Ovary (tissue), 7 donors: ENCODE measurements at regions not wholly inside any gene's neighbourhood (a gene's known extent, or its start where the extent isn't known, plus 50 kb on each side); places are given as distances from the start of the nearest gene placed in this dataset.

Source experiments
- DNase-seq, 5 donors: peaks; one replicate each; pipeline ENCODE4 v3.0.0-alpha.2; 2019 to 2020
- H3K27ac ChIP-seq, 2 donors: fragments of 200-600 bp; one replicate each; pipeline versions ENCODE4 v1.5.1 to v1.8.0; 2019 to 2022
- H3K27me3 ChIP-seq: fragments of 200-600 bp; one replicate; pipeline ENCODE4 v1.8.0; 2022
- H3K36me3 ChIP-seq: fragments of 200-600 bp; sonication (generic); one replicate; pipeline ENCODE4 v1.5.1; 2019
- H3K4me1 ChIP-seq: one replicate; pipeline ENCODE4 v1.8.1; 2013; ENCODE audit warnings: mild to moderate bottlenecking, moderate library complexity; ENCODE audit not compliant: insufficient read depth
- H3K4me3 ChIP-seq: fragments of 200-600 bp; sonication (generic); one replicate; pipeline ENCODE4 v1.5.1; 2017
- H3K9me3 ChIP-seq, 2 donors: fragments of 200-600 bp in 1 of 2; sonication (generic) in 1 of 2; one replicate each; pipeline versions ENCODE4 v1.5.1 to v1.8.1; 2013 to 2019; ENCODE audit warnings: mild to moderate bottlenecking in 1 of 2, moderate library complexity in 1 of 2
- CTCF ChIP-seq, 3 donors: fragments of 450-650 bp in 2 of 3; fragments of 200-600 bp in 1 of 3; IDR thresholded peaks; one replicate each; pipeline versions ENCODE4 v1.5.1 to v1.8.0; 2016 to 2022; ENCODE audit warnings: antibody characterized with exemption in 3 of 3, mild to moderate bottlenecking in 1 of 3
- EP300 ChIP-seq: sonication (generic); formaldehyde crosslinking; IDR thresholded peaks from one replicate; pipeline ENCODE4 v1.6.1; 2017; ENCODE audit warnings: antibody characterized with exemption
- POLR2A ChIP-seq: fragments of 450-650 bp; IDR thresholded peaks from one replicate; pipeline ENCODE4 v1.6.1; 2017; ENCODE audit warnings: antibody characterized with exemption, mild to moderate bottlenecking, moderate library complexity
- WGBS, 3 donors: extraction: QIAGEN DNeasy Blood & Tissue Kit in 1 of 3; methylation state at CpG; one replicate each; pipeline versions ENCODE4 v1.1.5 to v1.1.7; 2013 to 2017; 5-methylcytosine and 5-hydroxymethylcytosine counted together
- intact Hi-C, 4 donors: fragments of 100-400 bp; cut with DNase I; formaldehyde crosslinking; loops; one replicate each; pipeline versions ENCODE4 v1.11.0 to v1.15.1; 2022 to 2023
- donor health status: DM: no; HTN: no; CAD: no; lungs with moderate emphysema.
- donor health status: DM: no; HTN: no; CAD: no.
- donor health status: Bipolar disorder and iron deficiency.
- donor health status: DM: no; HTN: no; CAD: no.
- donor health status: DM: yes; HTN: yes; CAD: no.

GRCh38 chr13:111031531-111031961, 83.6 kb upstream of the ARHGEF7 start:
- no peaks in the 10 kb centered on the region for H3K27me3 ChIP-seq
- H3K4me1 ChIP-seq: peaks cover 3% of the 10 kb centered on the region
- no peaks in the 10 kb centered on the region for H3K36me3 ChIP-seq
- 83 to 92% (median 88%) methylated on average over 8 of the region's 8 CpGs for WGBS, 3 donors
- DNase-seq: no peak
- no peak overlapping the region for H3K27ac ChIP-seq
- H3K9me3 ChIP-seq: no peaks in the 10 kb centered on the region
- intact Hi-C loops: no loop called here
- TF ChIP-seq POLR2A (no peak), CTCF (IDR thresholded peaks at IDR 0.05) (no peak), EP300 (no peak)
- H3K4me3 ChIP-seq: no peak overlapping the region

- no peak overlapping the region for H3K4me3 ChIP-seq
- no peak for DNase-seq
- H3K9me3 ChIP-seq: no peaks in the 10 kb centered on the region
- TF ChIP-seq POLR2A (no peak), CTCF (IDR thresholded peaks at IDR 0.05) (no peak), EP300 (no peak)
- H3K27me3 ChIP-seq: no peaks in the 10 kb centered on the region
- no peaks in the 10 kb centered on the region for H3K36me3 ChIP-seq
- WGBS, 3 donors: 94 to 96% (median 95%) methylated on average over 29 of the region's 29 CpGs
- no peak overlapping the region for H3K27ac ChIP-seq
- intact Hi-C loops: no loop called here
- peaks cover 3% of the 10 kb centered on the region for H3K4me1 ChIP-seq
These were observed 85.0 kb upstream of the ARHGEF7 start for GRCh38 chr13:111029957-111030609.

- no peaks in the 10 kb centered on the region for H3K9me3 ChIP-seq
- H3K27me3 ChIP-seq: no peaks in the 10 kb centered on the region
- WGBS, 3 donors: 55 to 62% (median 57%) methylated on average over 16 of the region's 16 CpGs
- no peak overlapping the region for H3K4me3 ChIP-seq
- H3K27ac ChIP-seq: no peak overlapping the region
- TF ChIP-seq EP300 (no peak), CTCF (IDR thresholded peaks at IDR 0.05) (no peak), POLR2A (no peak)
- intact Hi-C loops: no loop called here
- no peaks in the 10 kb centered on the region for H3K36me3 ChIP-seq
- H3K4me1 ChIP-seq: peaks cover 3% of the 10 kb centered on the region
- no peak for DNase-seq
These were observed 87.4 kb upstream of the ARHGEF7 start for GRCh38 chr13:111027458-111028439.

- Histone ChIP-seq H3K4me3 (no peak overlapping the region), H3K27me3 (no peaks in the 10 kb centered on the region), H3K27ac (no peak overlapping the region), H3K9me3 (peaks cover 0 to under 1% of the 10 kb centered on the region in 2 donors), H3K36me3 (no peaks in the 10 kb centered on the region), H3K4me1 (peaks cover 3% of the 10 kb centered on the region)
- DNase-seq: no peak
- WGBS, 3 donors: 74 to 77% (median 76%) methylated on average over 1 of the region's 1 CpG
- intact Hi-C loops: no loop called here
- TF ChIP-seq POLR2A: no peak
- no peak for TF ChIP-seq EP300
- no peak for TF ChIP-seq CTCF (IDR thresholded peaks at IDR 0.05)
These were observed 89.8 kb upstream of the ARHGEF7 start for GRCh38 chr13:111025310-111025709.
